HepG2 (cell line): ENCODE measurements at regions not wholly inside any gene's neighbourhood (a gene's known extent, or its start where the extent isn't known, plus 50 kb on each side); places are given as distances from the start of the nearest gene placed in this dataset.

Experiments
- ATAC-seq: fragments of 200-7000 bp; cut with Tn5 transposase; 3 replicates; pipeline ENCODE4 v1.9.1; 2020; ENCODE audit warnings: mild to moderate bottlenecking, moderate library complexity
- BruUV-seq: library from RNA; stranded (reverse); fragments of 400-500 nt; replicated peaks from 2 replicates; lab custom pipeline; 2021; lab: Mats Ljungman, UMichigan
- CTCF ChIA-PET: fragments of 300-600 bp; formaldehyde crosslinking; extraction: SDS; loops from one replicate; lab custom pipeline; 2021; ENCODE audit warnings: low total read pairs, inconsistent platforms, low intra/inter-chr PET ratio; lab: Yijun Ruan, JAX
- POLR2A ChIA-PET: fragments of 350-600 bp; sonication (Branson Sonifier 250); formaldehyde crosslinking; loops from one replicate; lab custom pipeline; 2020; ENCODE audit warnings: antibody characterized with exemption, inconsistent platforms; lab: Yijun Ruan, JAX
- DNase-seq: peaks from one replicate; pipeline ENCODE4 v3.0.0-alpha.2; 2015; ENCODE audit warnings: low spot score
- FAIRE-seq: peaks from 3 replicates; lab custom pipeline; 2011; peaks lifted over from hg19 to GRCh38; lab: Jason Lieb, UNC
- H2AFZ ChIP-seq: one replicate; pipeline ENCODE4 v1.6.1; 2011; ENCODE audit warnings: low read length, inconsistent platforms
- H3K27ac ChIP-seq: fragments of 300-600 bp; 3 replicates; pipeline ENCODE4 v1.8.0; 2011; ENCODE audit warnings: mixed run types, mild to moderate bottlenecking, mixed read lengths, low read length, inconsistent platforms; ENCODE audit not compliant: insufficient read depth; ENCODE audit errors: extremely low read length
- H3K27me3 ChIP-seq, 2 experiments: fragments of 200-600 bp in 1 of 2; 2 replicates in 1 of 2; 3 replicates in 1 of 2; pipeline versions ENCODE4 v1.6.0 to v1.8.0; 2011; ENCODE audit warnings: low read length in 2 of 2, mild to moderate bottlenecking in 2 of 2, moderate library complexity in 2 of 2, inconsistent platforms in 1 of 2; ENCODE audit not compliant: insufficient read depth in 2 of 2, control insufficient read depth in 1 of 2
- H3K36me3 ChIP-seq, 2 experiments: fragments of 200-600 bp in 1 of 2; replicated peaks in 1 of 2; 2 replicates in 1 of 2; 3 replicates in 1 of 2; pipeline versions ENCODE4 v1.5.1 to v1.8.0; 2011; ENCODE audit warnings: low read length in 2 of 2, inconsistent platforms in 1 of 2; ENCODE audit not compliant: insufficient read depth in 2 of 2, control insufficient read depth in 1 of 2
- H3K4me1 ChIP-seq: 2 replicates; pipeline ENCODE4 v1.5.1; 2012; ENCODE audit warnings: low read length, inconsistent platforms; ENCODE audit not compliant: insufficient read depth
- H3K4me2 ChIP-seq: 2 replicates; pipeline ENCODE4 v1.6.0; 2011; ENCODE audit warnings: low read depth, low read length, inconsistent platforms
- H3K4me3 ChIP-seq, 3 experiments: fragments of 200-600 bp in 1 of 3; sonication (generic), shearing (Covaris generic) in 1 of 3; replicated peaks in 1 of 3; 2 replicates each; pipeline ENCODE4 v1.5.1; 2011 to 2016; ENCODE audit warnings: low read length in 3 of 3, inconsistent platforms in 2 of 3, low read depth in 2 of 3, mild to moderate bottlenecking in 2 of 3, control low read depth in 1 of 3, mixed read lengths in 1 of 3; ENCODE audit not compliant: insufficient read depth in 1 of 3
- H3K79me2 ChIP-seq: one replicate; pipeline ENCODE4 v1.6.1; 2011; ENCODE audit warnings: low read length, inconsistent platforms; ENCODE audit not compliant: insufficient read depth
- H3K9ac ChIP-seq: 2 replicates; pipeline ENCODE4 v1.6.0; 2011; ENCODE audit warnings: mild to moderate bottlenecking, low read depth, low read length, inconsistent platforms; ENCODE audit not compliant: insufficient read depth
- H3K9me3 ChIP-seq: 2 replicates; pipeline ENCODE4 v1.5.1; 2012; ENCODE audit warnings: mild to moderate bottlenecking, low read length
- H4K20me1 ChIP-seq: 2 replicates; pipeline ENCODE4 v1.6.0; 2011; ENCODE audit warnings: inconsistent platforms, mild to moderate bottlenecking, low read length, moderate library complexity; ENCODE audit not compliant: insufficient read depth
- GLI4 ChIP-seq: sonication (generic); formaldehyde crosslinking; IDR thresholded peaks from 2 replicates; pipeline ENCODE4 v1.5.1; 2020; ENCODE audit warnings: missing genetic modification reagents, mild to moderate bottlenecking, moderate library complexity, borderline replicate concordance
- NONO ChIP-seq, 2 experiments: fragments of 450-650 bp in 1 of 2; sonication (generic) in 1 of 2; formaldehyde crosslinking in 1 of 2; IDR thresholded peaks in 1 of 2; conservative IDR thresholded peaks in 1 of 2; 2 replicates each; pipeline versions ENCODE4 v1.6.1 to v1.8.0; 2017 to 2022; ENCODE audit warnings: mild to moderate bottlenecking in 1 of 2, missing genetic modification reagents in 1 of 2, moderate library complexity in 1 of 2
- THAP8 ChIP-seq: sonication (generic); formaldehyde crosslinking; IDR thresholded peaks from 2 replicates; pipeline ENCODE4 v1.5.1; 2020; ENCODE audit warnings: missing genetic modification reagents, mild to moderate bottlenecking, borderline replicate concordance
- ZNF224 ChIP-seq: sonication (generic); formaldehyde crosslinking; IDR thresholded peaks from 2 replicates; pipeline ENCODE4 v1.5.0; 2020; ENCODE audit warnings: mild to moderate bottlenecking, missing genetic modification reagents
- WGBS: methylation state at CpG from one replicate; pipeline ENCODE4 v1.1.6; 2017; ENCODE audit warnings: low lambda C conversion rate; 5-methylcytosine and 5-hydroxymethylcytosine counted together
- in situ Hi-C: cut with HindIII; loops from 2 replicates; pipeline ENCODE4 v1.10.0; 2017; ENCODE audit warnings: low pct_unique_long_range_greater_than_20kb; ENCODE audit not compliant: extremely low pct_ligation_motif_present
- intact Hi-C: fragments of 100-400 bp; cut with micrococcal nuclease; formaldehyde crosslinking; loops from one replicate; pipeline ENCODE4 v1.10.0; 2022; ENCODE audit not compliant: unreplicated experiment
- TF ChIP-seq, protein P1 (sequence below): sonication (generic); formaldehyde crosslinking; IDR thresholded peaks from 2 replicates; pipeline ENCODE4 v1.8.0; 2022; ENCODE audit warnings: mild to moderate bottlenecking, missing genetic modification reagents, moderate library complexity
- TF ChIP-seq, protein P2 (sequence below): sonication (generic); formaldehyde crosslinking; IDR thresholded peaks from 2 replicates; pipeline ENCODE4 v1.4.0; 2020; ENCODE audit warnings: mild to moderate bottlenecking, low read depth, missing genetic modification reagents
- TF ChIP-seq, protein P3 (sequence below): sonication (generic); formaldehyde crosslinking; IDR thresholded peaks from 2 replicates; pipeline ENCODE4 v1.4.0; 2020; ENCODE audit warnings: mild to moderate bottlenecking, missing genetic modification reagents

GRCh38 chr12:90274407-90274806, 565.8 kb upstream of the ATP2B1 start (continued):
- TF ChIP-seq THAP8 (CRISPR knock-in tag) = no peak

DNA sequence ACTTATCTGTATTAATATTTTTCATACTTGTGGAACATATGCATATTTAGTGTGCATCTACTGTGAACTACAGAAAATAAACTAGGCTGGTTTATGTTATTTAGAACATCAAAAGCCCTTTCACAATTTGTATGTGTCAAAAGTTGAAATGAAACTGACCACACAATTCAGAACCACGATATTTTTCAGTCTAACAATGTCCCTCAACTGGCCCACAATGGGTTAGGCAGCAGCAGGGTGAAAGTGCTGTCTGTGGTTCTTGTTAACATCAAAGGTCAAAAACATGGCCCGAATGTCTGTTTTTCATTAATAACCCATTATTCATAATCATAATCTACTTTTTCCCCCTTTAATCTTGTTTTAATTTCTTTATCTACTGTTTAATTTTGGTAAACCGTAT, 559.9 kb upstream of the ATP2B1 start:
- ATAC-seq = no peak
- Histone ChIP-seq H3K9ac (no peak overlapping the region), H3K27me3 (no peaks in the 10 kb centered on the region), H3K79me2 (no peaks in the 10 kb centered on the region), H3K4me3 (no peak overlapping the region), H2AFZ (no peak overlapping the region), H3K4me2 (no peak overlapping the region), H3K36me3 (no peaks in the 10 kb centered on the region), H3K9me3 (peaks cover 13% of the 10 kb centered on the region; the same call in 1 of the 2 replicates), H4K20me1 (no peaks in the 10 kb centered on the region), H3K4me1 (no peaks in the 10 kb centered on the region), H3K27ac (no peak overlapping the region)
- WGBS = 3% methylated on average over 3 of the region's 3 CpGs
- ChIA-PET POLR2A (no interaction called here), CTCF (no interaction called here)
- TF ChIP-seq, protein P1, sequence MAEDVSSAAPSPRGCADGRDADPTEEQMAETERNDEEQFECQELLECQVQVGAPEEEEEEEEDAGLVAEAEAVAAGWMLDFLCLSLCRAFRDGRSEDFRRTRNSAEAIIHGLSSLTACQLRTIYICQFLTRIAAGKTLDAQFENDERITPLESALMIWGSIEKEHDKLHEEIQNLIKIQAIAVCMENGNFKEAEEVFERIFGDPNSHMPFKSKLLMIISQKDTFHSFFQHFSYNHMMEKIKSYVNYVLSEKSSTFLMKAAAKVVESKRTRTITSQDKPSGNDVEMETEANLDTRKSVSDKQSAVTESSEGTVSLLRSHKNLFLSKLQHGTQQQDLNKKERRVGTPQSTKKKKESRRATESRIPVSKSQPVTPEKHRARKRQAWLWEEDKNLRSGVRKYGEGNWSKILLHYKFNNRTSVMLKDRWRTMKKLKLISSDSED = no peak
- TF ChIP-seq, protein P2, sequence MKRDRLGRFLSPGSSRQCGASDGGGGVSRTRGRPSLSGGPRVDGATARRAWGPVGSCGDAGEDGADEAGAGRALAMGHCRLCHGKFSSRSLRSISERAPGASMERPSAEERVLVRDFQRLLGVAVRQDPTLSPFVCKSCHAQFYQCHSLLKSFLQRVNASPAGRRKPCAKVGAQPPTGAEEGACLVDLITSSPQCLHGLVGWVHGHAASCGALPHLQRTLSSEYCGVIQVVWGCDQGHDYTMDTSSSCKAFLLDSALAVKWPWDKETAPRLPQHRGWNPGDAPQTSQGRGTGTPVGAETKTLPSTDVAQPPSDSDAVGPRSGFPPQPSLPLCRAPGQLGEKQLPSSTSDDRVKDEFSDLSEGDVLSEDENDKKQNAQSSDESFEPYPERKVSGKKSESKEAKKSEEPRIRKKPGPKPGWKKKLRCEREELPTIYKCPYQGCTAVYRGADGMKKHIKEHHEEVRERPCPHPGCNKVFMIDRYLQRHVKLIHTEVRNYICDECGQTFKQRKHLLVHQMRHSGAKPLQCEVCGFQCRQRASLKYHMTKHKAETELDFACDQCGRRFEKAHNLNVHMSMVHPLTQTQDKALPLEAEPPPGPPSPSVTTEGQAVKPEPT (CRISPR knock-in tag) = no peak
- TF ChIP-seq, protein P3, sequence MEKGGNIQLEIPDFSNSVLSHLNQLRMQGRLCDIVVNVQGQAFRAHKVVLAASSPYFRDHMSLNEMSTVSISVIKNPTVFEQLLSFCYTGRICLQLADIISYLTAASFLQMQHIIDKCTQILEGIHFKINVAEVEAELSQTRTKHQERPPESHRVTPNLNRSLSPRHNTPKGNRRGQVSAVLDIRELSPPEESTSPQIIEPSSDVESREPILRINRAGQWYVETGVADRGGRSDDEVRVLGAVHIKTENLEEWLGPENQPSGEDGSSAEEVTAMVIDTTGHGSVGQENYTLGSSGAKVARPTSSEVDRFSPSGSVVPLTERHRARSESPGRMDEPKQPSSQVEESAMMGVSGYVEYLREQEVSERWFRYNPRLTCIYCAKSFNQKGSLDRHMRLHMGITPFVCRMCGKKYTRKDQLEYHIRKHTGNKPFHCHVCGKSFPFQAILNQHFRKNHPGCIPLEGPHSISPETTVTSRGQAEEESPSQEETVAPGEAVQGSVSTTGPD (CRISPR knock-in tag) = no peak
- TF ChIP-seq GLI4 (CRISPR knock-in tag) = no peak
- TF ChIP-seq NONO (IDR thresholded peaks at IDR 0.05) = no peak
- no peak for TF ChIP-seq NONO (CRISPR knock-in tag; conservative IDR thresholded peaks at IDR 0.05)
- no peak for TF ChIP-seq ZNF224 (CRISPR knock-in tag)
- no peak for FAIRE-seq
- in situ Hi-C loops = no loop called here
- DNase-seq = no peak
- BruUV-seq = no TSS peak
- intact Hi-C loops = no loop called here
